GM23248 (cell line): ENCODE measurements at regions not wholly inside any gene's neighbourhood (a gene's known extent, or its start where the extent isn't known, plus 50 kb on each side); places are given as distances from the start of the nearest gene placed in this dataset.

Experiments
- EZH2 ChIP-seq: fragments of 200-600 bp; sonication (generic); IDR thresholded peaks from 2 replicates; pipeline ENCODE4 v1.6.1; 2018; ENCODE audit warnings: antibody characterized with exemption, mild to moderate bottlenecking; ENCODE audit not compliant: insufficient read depth, poor library complexity, severe bottlenecking
- EZH2phosphoT487 ChIP-seq: fragments of 200-600 bp; sonication (generic); IDR thresholded peaks from 2 replicates; pipeline ENCODE4 v1.6.1; 2018; ENCODE audit warnings: antibody characterized with exemption, moderate library complexity, mild to moderate bottlenecking, low read depth; ENCODE audit not compliant: insufficient read depth

DNA sequence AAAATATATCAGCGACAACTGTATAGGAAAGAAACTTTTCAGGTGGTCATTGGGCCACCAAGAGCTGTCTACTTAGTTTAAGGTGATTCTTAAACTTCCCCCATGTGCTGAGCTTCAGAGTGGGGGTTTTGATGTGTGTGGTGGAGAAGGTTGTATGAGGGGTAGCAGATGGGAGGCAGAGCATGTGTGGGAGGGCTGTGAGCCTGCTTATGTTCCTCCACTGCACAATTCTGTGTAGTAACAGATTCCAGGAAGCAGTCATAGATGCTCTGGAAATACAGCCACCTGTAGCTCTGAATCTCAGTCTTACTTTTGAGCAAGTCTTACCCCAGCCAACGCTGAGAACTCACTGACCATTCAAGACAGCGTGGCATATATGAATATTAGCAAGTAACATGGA is 95.3 kb upstream of the SPATA13 start:
- TF ChIP-seq EZH2 (no peak), EZH2phosphoT487 (no peak)
